ENCODE measurements at regions not wholly inside any gene's neighbourhood (a gene's known extent, or its start where the extent isn't known, plus 50 kb on each side); places are given as distances from the start of the nearest gene placed in this dataset.

- TF ChIP-seq CTCF (conservative IDR thresholded peaks at IDR 0.05; ENCODE audit: low read depth, low read length) (no peak), EZH2 (IDR thresholded peaks at IDR 0.05; ENCODE audit: borderline replicate concordance, low read depth, low read length, poor library complexity, severe bottlenecking) (no peak)
These were observed 407.0 kb downstream of the SOX9 start for GRCh38 chr17:72527789-72528188.

All from A673 (cell line).